Skeletal muscle satellite cell (primary cell): ENCODE measurements at regions not wholly inside any gene's neighbourhood (a gene's known extent, or its start where the extent isn't known, plus 50 kb on each side); places are given as distances from the start of the nearest gene placed in this dataset.
"Not testable (repeated sequence)": the region's sequence is repeated elsewhere in the genome, so short reads cannot be mapped to it uniquely, and the experiment has no call there.

Experiments
- H3K27me3 ChIP-seq: 2 replicates; pipeline ENCODE4 v1.7.0; 2013; ENCODE audit warnings: low read length; ENCODE audit not compliant: control insufficient read depth, insufficient read depth
- H3K36me3 ChIP-seq: 2 replicates; pipeline ENCODE4 v1.7.0; 2013; ENCODE audit warnings: mild to moderate bottlenecking, control low read depth, low read length; ENCODE audit not compliant: insufficient read depth
- H3K4me1 ChIP-seq: 2 replicates; pipeline ENCODE4 v1.7.0; 2013; ENCODE audit warnings: low read length; ENCODE audit not compliant: control insufficient read depth, insufficient read depth
- H3K4me2 ChIP-seq: 2 replicates; pipeline ENCODE4 v1.7.0; 2013; ENCODE audit warnings: mild to moderate bottlenecking, low read length
- H3K4me3 ChIP-seq: 2 replicates; pipeline ENCODE4 v1.7.0; 2013; ENCODE audit warnings: low read length
- H3K9ac ChIP-seq: 2 replicates; pipeline ENCODE4 v1.7.0; 2013; ENCODE audit warnings: mild to moderate bottlenecking, low read depth, low read length, moderate library complexity
- H3K9me3 ChIP-seq: replicated peaks from 2 replicates; pipeline ENCODE4 v1.7.0; 2013; ENCODE audit warnings: mild to moderate bottlenecking, control low read depth, low read length

GRCh38 chr14:38944691-38945090 is 158.3 kb downstream of the SEC23A start:
- Histone ChIP-seq H3K36me3 (no peaks in the 10 kb centered on the region), H3K27me3 (peaks cover 6% of the 10 kb centered on the region), H3K9me3 (no peaks in the 10 kb centered on the region), H3K9ac (no peak overlapping the region), H3K4me2 (no peak overlapping the region), H3K4me3 (no peak overlapping the region), H3K4me1 (no peaks in the 10 kb centered on the region)

DNA sequence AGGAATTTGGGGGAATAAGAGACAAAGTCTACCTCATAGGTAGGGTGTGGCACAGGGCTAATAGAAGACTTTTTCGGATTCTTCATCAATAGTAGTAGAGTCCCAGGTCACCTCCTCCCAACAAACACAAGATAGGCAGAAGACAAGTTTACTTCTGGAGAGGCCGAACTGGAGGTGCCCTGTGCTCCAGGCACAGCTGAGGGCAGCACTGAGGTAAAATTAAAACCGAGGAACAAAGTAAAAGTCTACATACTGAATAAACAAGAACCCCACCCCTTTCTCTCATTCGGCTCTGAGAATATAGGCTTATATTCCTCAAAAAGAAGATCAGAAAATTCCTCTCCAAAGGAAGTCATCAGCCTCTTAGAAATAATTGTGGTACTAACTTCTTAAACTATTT is 161.5 kb downstream of the SEC23A start:
- Histone ChIP-seq H3K36me3 (no peaks in the 10 kb centered on the region), H3K4me3 (no peak overlapping the region), H3K9ac (no peak overlapping the region), H3K4me2 (no peak overlapping the region), H3K27me3 (peaks cover 6% of the 10 kb centered on the region), H3K4me1 (no peaks in the 10 kb centered on the region), H3K9me3 (no peaks in the 10 kb centered on the region)

DNA sequence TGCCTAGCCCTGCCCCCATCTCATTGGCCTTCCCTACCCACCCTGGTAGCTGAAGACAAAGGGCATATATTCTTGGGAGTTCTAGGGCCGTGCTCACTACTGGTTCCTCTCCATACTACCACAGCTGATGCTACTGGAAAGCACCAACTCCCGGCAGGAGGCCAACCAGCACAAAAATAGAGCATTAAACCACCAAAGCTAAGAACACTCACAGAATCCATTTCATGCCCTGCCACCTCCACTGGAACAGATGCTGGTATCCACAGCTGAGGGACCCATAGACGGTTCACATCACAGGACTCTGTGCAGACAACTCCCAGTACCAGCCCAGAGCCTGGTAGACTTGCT is 170.4 kb downstream of the SEC23A start:
- not testable (repeated sequence) for H3K36me3 ChIP-seq, H3K4me2 ChIP-seq, H3K4me3 ChIP-seq, H3K4me1 ChIP-seq, H3K9me3 ChIP-seq, H3K9ac ChIP-seq, H3K27me3 ChIP-seq

DNA sequence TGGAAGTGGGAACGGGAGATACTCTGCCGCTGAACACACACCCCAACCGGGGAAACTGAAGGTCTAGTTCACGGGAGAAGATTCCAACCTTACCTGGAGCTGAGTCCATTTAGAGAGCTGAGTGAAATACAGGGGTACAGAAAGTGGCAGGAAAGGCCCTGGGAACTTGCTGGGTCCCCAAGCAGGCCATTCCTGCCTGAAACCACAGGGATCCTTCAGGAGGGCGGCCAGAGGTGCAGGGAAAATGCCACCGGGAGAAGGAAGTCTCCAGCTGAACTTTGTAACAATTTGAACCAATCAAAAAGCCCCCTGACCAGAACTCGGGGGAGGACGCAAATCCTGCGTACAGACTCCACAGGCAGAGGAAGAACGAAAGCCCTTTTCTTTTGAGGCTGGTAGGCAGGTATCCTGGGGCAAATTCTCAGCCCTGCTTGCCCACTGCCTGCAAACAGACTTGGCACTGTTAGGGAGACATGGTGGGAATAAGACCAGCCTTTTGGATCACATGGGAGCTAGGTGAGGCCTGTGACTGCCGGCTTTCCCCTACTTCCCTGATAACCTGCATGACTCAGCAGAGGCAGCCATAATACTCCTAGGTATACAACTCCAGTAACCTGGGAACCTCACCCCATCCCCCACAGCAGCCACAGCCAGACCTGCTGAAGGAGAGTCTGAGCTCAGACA is 170.9 kb downstream of the SEC23A start:
- Histone ChIP-seq H3K9me3 (no peaks in the 10 kb centered on the region), H3K4me2 (no peak overlapping the region)

DNA sequence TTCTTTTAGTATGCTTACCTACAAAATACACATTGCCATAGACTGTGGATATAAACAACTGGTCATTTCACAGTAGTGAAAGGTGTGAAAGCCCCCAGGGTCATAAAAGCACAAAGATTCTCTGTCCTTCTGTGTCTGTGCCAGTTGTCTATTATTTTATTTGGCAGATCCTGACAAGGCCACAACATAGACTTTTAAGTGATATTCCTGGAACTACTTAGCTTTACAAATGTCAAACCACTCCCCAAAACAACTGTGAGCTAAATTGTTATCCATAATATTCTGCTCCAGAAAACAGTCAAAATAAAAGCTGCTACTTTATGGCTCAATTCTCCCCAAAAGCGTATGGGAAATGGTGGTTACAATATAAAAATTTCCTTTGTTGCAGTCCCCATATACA is 172.1 kb downstream of the SEC23A start:
- H3K4me2 ChIP-seq, result no peak overlapping the region
- H3K4me1 ChIP-seq, result no peaks in the 10 kb centered on the region
- no peak overlapping the region for H3K9ac ChIP-seq

More for the DNA sequence above, 170.9 kb downstream of the SEC23A start:
- Histone ChIP-seq H3K27me3 (no peaks in the 10 kb centered on the region), H3K4me1 (no peaks in the 10 kb centered on the region), H3K4me3 (no peak overlapping the region), H3K36me3 (no peaks in the 10 kb centered on the region), H3K9ac (no peak overlapping the region)

DNA sequence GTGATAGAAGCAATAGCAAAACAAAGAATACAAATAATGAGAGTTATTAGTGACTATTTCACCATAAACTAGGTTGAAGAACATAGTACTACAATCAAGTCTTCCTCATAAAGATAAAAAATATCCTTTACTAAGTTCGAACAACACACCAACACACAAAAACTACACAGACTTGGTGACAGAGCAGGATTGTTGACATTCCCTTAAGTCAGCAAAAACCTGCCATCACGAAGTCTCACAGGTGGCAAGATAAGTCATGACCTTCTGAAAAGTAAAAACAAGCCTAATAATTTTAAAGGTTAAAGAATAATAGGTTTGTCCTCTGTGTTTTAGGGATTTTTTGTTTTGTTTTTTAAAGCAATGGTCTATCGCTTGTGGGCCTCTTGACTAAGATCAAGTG is 173.0 kb downstream of the SEC23A start:
- Histone ChIP-seq H3K27me3 (no peaks in the 10 kb centered on the region), H3K36me3 (no peaks in the 10 kb centered on the region), H3K4me3 (no peak overlapping the region), H3K9me3 (no peaks in the 10 kb centered on the region), H3K4me1 (no peaks in the 10 kb centered on the region), H3K9ac (no peak overlapping the region), H3K4me2 (no peak overlapping the region)

More for the DNA sequence above, 172.1 kb downstream of the SEC23A start:
- no peak overlapping the region for H3K4me3 ChIP-seq
- no peaks in the 10 kb centered on the region for H3K9me3 ChIP-seq
- H3K36me3 ChIP-seq, result no peaks in the 10 kb centered on the region
- no peaks in the 10 kb centered on the region for H3K27me3 ChIP-seq

DNA sequence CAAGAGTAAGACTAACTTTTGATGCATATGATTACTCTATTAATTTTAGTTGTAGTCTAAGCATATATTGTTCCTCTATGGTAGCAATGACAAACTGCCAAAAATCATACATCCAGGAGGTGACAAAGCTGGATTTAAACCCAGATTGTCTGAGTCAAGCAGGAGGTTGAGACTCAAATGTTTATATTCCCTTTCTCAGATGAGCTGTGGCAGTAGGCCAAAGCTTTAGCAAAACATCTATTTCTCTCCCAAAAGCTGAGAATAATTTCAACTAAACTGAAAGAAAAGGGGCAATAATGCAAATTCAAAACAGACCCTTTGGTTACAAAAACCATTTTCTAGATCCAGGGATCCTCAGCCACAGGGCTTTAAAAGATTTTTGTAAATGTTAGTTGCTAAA is 173.6 kb downstream of the SEC23A start:
- no peak overlapping the region for H3K4me2 ChIP-seq
- no peak overlapping the region for H3K4me3 ChIP-seq
- H3K9me3 ChIP-seq, result no peaks in the 10 kb centered on the region
- no peaks in the 10 kb centered on the region for H3K4me1 ChIP-seq
- no peaks in the 10 kb centered on the region for H3K27me3 ChIP-seq
- H3K36me3 ChIP-seq, result no peaks in the 10 kb centered on the region
- H3K9ac ChIP-seq, result no peak overlapping the region

DNA sequence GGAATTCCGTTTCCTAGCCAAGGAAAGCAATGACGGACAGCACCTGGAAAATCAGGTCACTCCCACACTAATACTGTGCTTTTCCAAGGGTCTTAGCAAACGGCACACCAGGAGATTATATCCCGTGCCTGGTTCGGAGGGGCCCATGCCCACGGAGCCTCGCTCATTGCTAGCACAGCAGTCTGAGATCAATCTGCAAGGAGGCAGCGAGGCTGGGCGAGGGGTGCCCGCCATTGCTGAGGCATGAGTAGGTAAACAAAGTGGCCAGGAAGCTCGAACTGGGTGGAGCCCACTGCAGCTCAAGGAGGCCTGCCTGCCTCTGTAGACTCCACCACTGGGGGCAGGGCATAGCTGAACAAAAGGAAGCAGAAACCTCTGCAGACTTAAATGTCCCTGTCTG is 181.1 kb downstream of the SEC23A start:
- not testable (repeated sequence) for H3K36me3 ChIP-seq, H3K4me1 ChIP-seq, H3K9me3 ChIP-seq, H3K4me3 ChIP-seq, H3K9ac ChIP-seq, H3K27me3 ChIP-seq, H3K4me2 ChIP-seq

DNA sequence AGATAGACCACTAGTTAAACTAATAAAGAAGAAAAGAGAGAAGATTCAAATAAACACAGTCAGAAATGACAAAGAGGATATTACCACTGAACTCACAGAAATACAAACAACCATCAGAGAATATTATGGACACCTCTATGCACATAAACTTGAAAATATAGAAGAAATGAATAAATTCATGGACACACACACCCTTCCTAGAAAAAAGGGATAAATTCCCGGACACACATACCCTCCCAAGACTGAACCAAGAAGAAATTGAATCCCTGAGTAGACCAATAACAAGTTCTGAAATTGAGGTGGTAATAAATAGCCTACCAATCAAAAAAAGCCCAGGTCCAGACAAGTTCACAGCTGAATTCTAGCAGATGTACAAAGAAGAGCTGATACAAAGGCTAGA is 187.9 kb downstream of the SEC23A start:
- H3K36me3 ChIP-seq, result no peaks in the 10 kb centered on the region
- H3K9ac ChIP-seq, result no peak overlapping the region
- H3K4me3 ChIP-seq, result no peak overlapping the region
- no peaks in the 10 kb centered on the region for H3K9me3 ChIP-seq
- no peak overlapping the region for H3K4me2 ChIP-seq
- no peaks in the 10 kb centered on the region for H3K4me1 ChIP-seq
- no peaks in the 10 kb centered on the region for H3K27me3 ChIP-seq

GRCh38 chr14:38910092-38910491 is 192.9 kb downstream of the SEC23A start:
- Histone ChIP-seq H3K4me2 (no peak overlapping the region), H3K4me3 (no peak overlapping the region), H3K4me1 (no peaks in the 10 kb centered on the region), H3K9me3 (no peaks in the 10 kb centered on the region), H3K9ac (no peak overlapping the region), H3K36me3 (no peaks in the 10 kb centered on the region), H3K27me3 (no peaks in the 10 kb centered on the region)

DNA sequence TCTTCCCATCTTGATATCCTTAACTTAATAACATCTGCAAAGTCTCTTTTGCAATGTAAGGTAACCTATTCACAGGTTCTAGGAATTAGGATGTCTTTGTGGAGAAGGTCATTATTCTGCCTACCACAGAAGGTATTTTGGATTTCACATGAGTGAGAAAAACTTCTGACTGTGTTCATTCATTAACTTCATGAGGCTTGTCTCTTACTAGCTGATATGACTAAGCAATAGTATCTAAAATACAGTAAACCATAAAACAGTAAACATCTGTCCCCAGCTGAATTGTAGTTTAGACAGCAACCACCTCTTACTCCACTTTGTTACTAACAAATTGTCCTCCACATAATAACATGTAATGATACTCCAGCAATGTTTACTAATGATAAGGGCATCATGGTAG is 198.1 kb downstream of the SEC23A start:
- H3K4me1 ChIP-seq, result no peaks in the 10 kb centered on the region
- no peak overlapping the region for H3K9ac ChIP-seq
- H3K27me3 ChIP-seq, result no peaks in the 10 kb centered on the region
- no peak overlapping the region for H3K4me3 ChIP-seq
- no peaks in the 10 kb centered on the region for H3K36me3 ChIP-seq
- H3K4me2 ChIP-seq, result no peak overlapping the region
- H3K9me3 ChIP-seq, result no peaks in the 10 kb centered on the region

GRCh38 chr14:38901791-38902190 is 201.2 kb downstream of the SEC23A start:
- Histone ChIP-seq H3K4me3 (no peak overlapping the region), H3K9me3 (no peaks in the 10 kb centered on the region), H3K9ac (no peak overlapping the region), H3K4me1 (no peaks in the 10 kb centered on the region), H3K4me2 (no peak overlapping the region), H3K36me3 (no peaks in the 10 kb centered on the region), H3K27me3 (no peaks in the 10 kb centered on the region)
